Activated T-cell treated with anti-CD3 and anti-CD28 coated beads for 24 hours (primary cell): ENCODE measurements at regions not wholly inside any gene's neighbourhood (a gene's known extent, or its start where the extent isn't known, plus 50 kb on each side); places are given as distances from the start of the nearest gene placed in this dataset.

Experiments used
- DNase-seq: peaks from one replicate; pipeline ENCODE4 v3.0.0-alpha.2; 2020; ENCODE audit warnings: low read depth

GRCh38 chr5:119789406-119790117 is 160.2 kb downstream of the FAM170A start:
- DNase-seq: no peak

- no peak for DNase-seq
Measured at GRCh38 chr5:119792161-119792799, 162.9 kb downstream of the FAM170A start.

- DNase-seq: no peak
Measured at GRCh38 chr5:119795768-119796167, 166.4 kb downstream of the FAM170A start.

- DNase-seq: no peak
Measured at GRCh38 chr5:119801570-119801969, 172.2 kb downstream of the FAM170A start.

- DNase-seq: no peak
Measured at GRCh38 chr5:119808024-119808423, 178.7 kb downstream of the FAM170A start.

- no peak for DNase-seq
Measured at GRCh38 chr5:119808474-119808873, 179.1 kb downstream of the FAM170A start.

- no peak for DNase-seq
Measured at GRCh38 chr5:119810217-119810616, 180.9 kb downstream of the FAM170A start.

GRCh38 chr5:119811458-119811857 is 182.1 kb downstream of the FAM170A start:
- DNase-seq: no peak

- no peak for DNase-seq
Measured at GRCh38 chr5:119814655-119815054, 185.3 kb downstream of the FAM170A start.

GRCh38 chr5:119816055-119816454 is 186.7 kb downstream of the FAM170A start:
- no peak for DNase-seq

- no peak for DNase-seq
Measured at GRCh38 chr5:119820016-119820415, 190.7 kb downstream of the FAM170A start.

- no peak for DNase-seq
Measured at GRCh38 chr5:119820608-119821007, 191.2 kb downstream of the FAM170A start.

- DNase-seq: no peak
Measured at GRCh38 chr5:119828541-119828940, 199.2 kb downstream of the FAM170A start.

GRCh38 chr5:119829341-119829740 is 200.0 kb downstream of the FAM170A start:
- DNase-seq: no peak

GRCh38 chr5:119833176-119833575 is 203.8 kb downstream of the FAM170A start:
- DNase-seq: no peak

- no peak for DNase-seq
Measured at GRCh38 chr5:119840175-119840574, 210.8 kb downstream of the FAM170A start.

- DNase-seq: no peak
Measured at GRCh38 chr5:119852140-119852539, 222.8 kb downstream of the FAM170A start.

GRCh38 chr5:119860463-119860862 is 231.1 kb downstream of the FAM170A start:
- DNase-seq: no peak

- no peak for DNase-seq
Measured at GRCh38 chr5:119862619-119863018, 233.3 kb downstream of the FAM170A start.

- no peak for DNase-seq
Measured at GRCh38 chr5:119864286-119864685, 234.9 kb downstream of the FAM170A start.

- no peak for DNase-seq
Measured at GRCh38 chr5:119873611-119874010, 244.3 kb downstream of the FAM170A start.

GRCh38 chr5:119876522-119876921 is 247.2 kb downstream of the FAM170A start:
- DNase-seq: no peak

GRCh38 chr5:119878712-119879111 is 249.4 kb downstream of the FAM170A start:
- DNase-seq: no peak

- no peak for DNase-seq
Measured at GRCh38 chr5:119879446-119879845, 250.1 kb downstream of the FAM170A start.
